AG04450 (cell line): ENCODE measurements at regions not wholly inside any gene's neighbourhood (a gene's known extent, or its start where the extent isn't known, plus 50 kb on each side); places are given as distances from the start of the nearest gene placed in this dataset.

Source experiments
- CTCF ChIA-PET: fragments of 300-600, 350-600 bp; formaldehyde crosslinking; extraction: SDS; loops from one replicate; lab custom pipeline; 2022; ENCODE audit warnings: antibody characterized with exemption, inconsistent platforms; lab: Charles Lee
- POLR2A ChIA-PET: fragments of 350-600 bp; formaldehyde crosslinking; extraction: SDS; loops from one replicate; lab custom pipeline; 2021; ENCODE audit warnings: antibody characterized with exemption, inconsistent platforms; lab: Yijun Ruan, JAX
- DNase-seq: peaks from one replicate; pipeline ENCODE4 v3.0.0-alpha.2; 2011; ENCODE audit warnings: low read depth, low spot score
- H3K27ac ChIP-seq: one replicate; pipeline ENCODE4 v1.5.1; 2012; ENCODE audit warnings: low read depth, low read length, control low read depth
- H3K27me3 ChIP-seq: one replicate; pipeline ENCODE4 v1.6.0; 2012; ENCODE audit warnings: low read length; ENCODE audit not compliant: control insufficient read depth, insufficient read depth
- H3K4me3 ChIP-seq: 2 replicates; pipeline ENCODE4 v1.5.1; 2011; ENCODE audit warnings: mild to moderate bottlenecking, low read depth, low read length, control low read depth
- H3K9me3 ChIP-seq: 2 replicates; pipeline ENCODE4 v1.5.1; 2012; ENCODE audit warnings: low read length; ENCODE audit not compliant: control insufficient read depth, insufficient read depth
- TF ChIP-seq, protein P1 (sequence below): IDR thresholded peaks from 2 replicates; pipeline ENCODE4 v1.5.1; 2011; ENCODE audit warnings: low read depth, low read length, control low read depth, inconsistent platforms

DNA sequence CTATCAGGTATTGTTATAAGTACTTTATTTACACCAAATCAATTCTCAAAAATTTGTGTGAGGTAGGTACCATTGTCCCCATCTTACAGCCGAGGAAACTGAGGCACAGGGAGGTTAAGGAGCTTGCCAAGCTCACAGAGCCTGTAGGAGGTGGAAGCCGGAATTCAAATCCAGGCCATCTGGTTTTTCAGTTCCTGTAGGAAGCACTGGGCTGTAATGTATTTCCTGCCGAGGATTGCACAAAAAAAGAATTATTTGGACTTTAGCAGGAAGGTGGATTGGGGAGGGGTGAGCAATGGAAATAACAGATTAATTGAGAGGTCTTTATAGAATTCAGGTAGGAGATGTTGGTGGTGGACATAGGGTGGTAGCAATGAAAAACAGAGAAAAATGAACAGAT lies 315.3 kb upstream of the AUTS2 start:
- TF ChIP-seq, protein P1, sequence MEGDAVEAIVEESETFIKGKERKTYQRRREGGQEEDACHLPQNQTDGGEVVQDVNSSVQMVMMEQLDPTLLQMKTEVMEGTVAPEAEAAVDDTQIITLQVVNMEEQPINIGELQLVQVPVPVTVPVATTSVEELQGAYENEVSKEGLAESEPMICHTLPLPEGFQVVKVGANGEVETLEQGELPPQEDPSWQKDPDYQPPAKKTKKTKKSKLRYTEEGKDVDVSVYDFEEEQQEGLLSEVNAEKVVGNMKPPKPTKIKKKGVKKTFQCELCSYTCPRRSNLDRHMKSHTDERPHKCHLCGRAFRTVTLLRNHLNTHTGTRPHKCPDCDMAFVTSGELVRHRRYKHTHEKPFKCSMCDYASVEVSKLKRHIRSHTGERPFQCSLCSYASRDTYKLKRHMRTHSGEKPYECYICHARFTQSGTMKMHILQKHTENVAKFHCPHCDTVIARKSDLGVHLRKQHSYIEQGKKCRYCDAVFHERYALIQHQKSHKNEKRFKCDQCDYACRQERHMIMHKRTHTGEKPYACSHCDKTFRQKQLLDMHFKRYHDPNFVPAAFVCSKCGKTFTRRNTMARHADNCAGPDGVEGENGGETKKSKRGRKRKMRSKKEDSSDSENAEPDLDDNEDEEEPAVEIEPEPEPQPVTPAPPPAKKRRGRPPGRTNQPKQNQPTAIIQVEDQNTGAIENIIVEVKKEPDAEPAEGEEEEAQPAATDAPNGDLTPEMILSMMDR, result no peak
- CTCF ChIA-PET, result no interaction called here

DNA sequence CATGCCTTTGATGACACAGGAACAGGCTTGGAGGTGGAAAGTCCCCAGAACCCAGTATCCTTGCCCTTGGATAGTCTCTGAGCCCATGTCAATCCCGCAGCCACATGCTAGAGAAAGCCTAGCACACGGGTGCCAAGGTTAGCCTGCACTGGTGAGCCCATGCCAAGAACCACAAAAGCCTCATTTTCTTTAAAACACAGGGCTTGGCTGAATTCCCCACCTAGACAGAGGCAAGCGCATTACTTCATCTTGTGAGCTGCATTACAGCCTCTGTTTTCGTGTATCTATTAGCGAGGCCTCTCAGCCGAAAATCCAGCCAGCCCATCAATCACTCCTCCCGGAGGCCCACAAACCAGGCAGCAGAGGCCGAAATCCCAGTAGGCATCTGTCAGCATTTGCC lies 314.9 kb upstream of the AUTS2 start:
- CTCF ChIA-PET, result no interaction called here
- POLR2A ChIA-PET, result no interaction called here
- no peak overlapping the region for H3K4me3 ChIP-seq
- H3K27ac ChIP-seq, result no peak overlapping the region
- H3K27me3 ChIP-seq, result no peaks in the 10 kb centered on the region
- TF ChIP-seq, protein P1, result no peak
- peaks cover 55% of the 10 kb centered on the region for H3K9me3 ChIP-seq
- DNase-seq, result no peak

More for the DNA sequence above, 315.3 kb upstream of the AUTS2 start:
- Histone ChIP-seq H3K4me3 (no peak overlapping the region), H3K27ac (no peak overlapping the region), H3K27me3 (no peaks in the 10 kb centered on the region), H3K9me3 (peaks cover 60% of the 10 kb centered on the region)
- DNase-seq, result no peak
- POLR2A ChIA-PET, result no interaction called here

DNA sequence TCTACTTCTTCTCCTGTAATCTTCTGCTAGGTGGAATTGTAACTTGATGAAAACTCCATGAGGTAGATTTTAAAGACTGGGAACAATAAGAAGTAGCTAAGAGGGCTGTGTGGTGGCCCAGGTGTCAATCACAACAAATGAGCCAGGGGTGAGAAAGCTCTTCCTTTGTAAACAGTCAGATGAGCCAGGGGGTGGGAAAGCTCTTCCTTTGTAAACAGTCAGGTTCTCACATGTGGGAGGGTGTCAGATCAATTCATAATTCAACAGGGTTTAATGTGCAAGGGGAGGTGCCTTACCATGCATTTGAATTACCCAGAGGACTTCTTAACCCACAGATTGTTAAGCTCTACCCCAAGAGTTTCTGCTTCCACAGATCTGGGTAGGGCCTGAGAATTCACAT lies 312.4 kb upstream of the AUTS2 start:
- POLR2A ChIA-PET, result no interaction called here
- no peaks in the 10 kb centered on the region for H3K27me3 ChIP-seq
- H3K4me3 ChIP-seq, result no peak overlapping the region
- DNase-seq, result no peak
- H3K27ac ChIP-seq, result no peak overlapping the region
- peaks cover 43% of the 10 kb centered on the region for H3K9me3 ChIP-seq
- CTCF ChIA-PET, result no interaction called here
- TF ChIP-seq, protein P1, result no peak

DNA sequence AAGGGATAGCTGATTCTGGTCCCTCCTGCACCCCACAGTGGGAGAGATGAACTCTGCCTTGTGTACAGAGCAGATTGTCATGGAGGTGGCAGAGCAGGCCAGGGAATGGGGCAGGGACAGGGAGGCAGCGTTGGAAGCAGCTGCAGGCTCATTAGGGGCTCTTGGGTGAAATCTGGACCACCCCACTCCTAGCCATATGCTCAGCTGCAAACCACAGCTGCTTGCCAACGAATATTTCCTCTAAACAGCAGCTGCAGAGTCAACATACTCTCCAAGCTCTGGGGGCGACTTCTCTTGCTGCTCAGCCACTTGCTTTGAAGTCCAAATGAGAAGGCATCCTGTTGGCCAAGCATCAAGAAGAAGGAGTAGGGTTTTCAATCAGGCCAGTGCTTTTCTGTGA lies 302.3 kb upstream of the AUTS2 start:
- no peak overlapping the region for H3K27ac ChIP-seq
- DNase-seq, result no peak
- TF ChIP-seq, protein P1, result no peak
- ChIA-PET CTCF (interaction anchor here (0.5 to 1.2 kb wide), 2 partner anchors 984 to 1402 kb away, joined by 3 read pairs; no protein-coding TSS in a partner anchor), POLR2A (no interaction called here)
- no peaks in the 10 kb centered on the region for H3K27me3 ChIP-seq
- no peak overlapping the region for H3K4me3 ChIP-seq
- H3K9me3 ChIP-seq, result peaks cover 28% of the 10 kb centered on the region

DNA sequence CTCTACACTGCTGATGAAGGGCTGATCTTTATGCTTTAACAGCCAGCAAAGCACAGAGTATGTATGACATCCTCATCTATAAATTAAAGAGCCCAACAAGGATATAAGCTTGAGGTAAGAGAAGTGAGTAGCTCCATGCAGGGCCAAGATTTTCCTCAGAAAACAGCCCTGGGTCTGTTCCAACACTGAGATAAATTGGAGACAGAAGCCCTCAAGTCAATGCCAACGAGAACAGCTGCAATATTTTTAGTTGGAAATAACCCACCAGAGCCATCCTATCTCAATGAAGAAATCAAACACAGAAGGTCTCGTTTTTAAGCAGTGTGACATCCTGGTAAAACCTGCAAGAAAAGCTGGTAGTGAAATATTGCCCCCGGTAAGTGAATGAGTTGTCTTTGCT lies 297.0 kb upstream of the AUTS2 start:
- Histone ChIP-seq H3K27me3 (no peaks in the 10 kb centered on the region), H3K9me3 (peaks cover 39% of the 10 kb centered on the region), H3K27ac (no peak overlapping the region), H3K4me3 (no peak overlapping the region)
- CTCF ChIA-PET, result no interaction called here
- POLR2A ChIA-PET, result interaction anchor here (0.6 kb wide), 1 partner anchor 1889 kb away, joined by 7 read pairs; no protein-coding TSS in a partner anchor
- DNase-seq, result no peak
- TF ChIP-seq, protein P1, result no peak
